ENCODE measurements at regions not wholly inside any gene's neighbourhood (a gene's known extent, or its start where the extent isn't known, plus 50 kb on each side); places are given as distances from the start of the nearest gene placed in this dataset.

GRCh38 chr1:47519971-47520370, 82.1 kb downstream of the FOXD2 start:
- Histone ChIP-seq H3K4me1 (ENCODE audit: control insufficient read depth in 2 of 2, insufficient read depth in 2 of 2, low read length in 1 of 2) (no peaks in the 10 kb centered on the region), H3K9me3 (ENCODE audit: control insufficient read depth in 2 of 2, insufficient read depth in 1 of 2, low read depth in 1 of 2, low read length in 1 of 2) (no peaks in the 10 kb centered on the region), H3K27ac (ENCODE audit: low read depth in 2 of 2, low read length in 1 of 2) (no peak overlapping the region), H3K36me3 (ENCODE audit: control insufficient read depth in 2 of 2, insufficient read depth in 2 of 2, low read length in 1 of 2) (no peaks in the 10 kb centered on the region), H3K27me3 (ENCODE audit: control insufficient read depth in 1 of 2, insufficient read depth in 2 of 2, low read length in 2 of 2) (no peaks in the 10 kb centered on the region), H3K4me3 (ENCODE audit: low read depth in 1 of 2, low read length in 2 of 2) (no peak overlapping the region)
- WGBS, 2 donors = 91 to 94% methylated on average over 3 of the region's 3 CpGs

GRCh38 chr1:47521034-47521881, 83.4 kb downstream of the FOXD2 start:
- 51 to 52% methylated on average over 11 of the region's 11 CpGs for WGBS, 2 donors
- H3K4me1 ChIP-seq (ENCODE audit: control insufficient read depth in 2 of 2, insufficient read depth in 2 of 2, low read length in 1 of 2) = no peaks in the 10 kb centered on the region
- no peak overlapping the region for H3K4me3 ChIP-seq (ENCODE audit: low read depth in 1 of 2, low read length in 2 of 2)
- no peaks in the 10 kb centered on the region for H3K9me3 ChIP-seq (ENCODE audit: control insufficient read depth in 2 of 2, insufficient read depth in 1 of 2, low read depth in 1 of 2, low read length in 1 of 2)
- H3K36me3 ChIP-seq (ENCODE audit: control insufficient read depth in 2 of 2, insufficient read depth in 2 of 2, low read length in 1 of 2) = no peaks in the 10 kb centered on the region
- no peaks in the 10 kb centered on the region for H3K27me3 ChIP-seq (ENCODE audit: control insufficient read depth in 1 of 2, insufficient read depth in 2 of 2, low read length in 2 of 2)
- no peak overlapping the region for H3K27ac ChIP-seq (ENCODE audit: low read depth in 2 of 2, low read length in 1 of 2)

GRCh38 chr1:47522935-47523834, 85.3 kb downstream of the FOXD2 start:
- H3K36me3 ChIP-seq (ENCODE audit: control insufficient read depth in 2 of 2, insufficient read depth in 2 of 2, low read length in 1 of 2) = no peaks in the 10 kb centered on the region
- 66 to 72% methylated on average over 10 of the region's 10 CpGs for WGBS, 2 donors
- H3K27me3 ChIP-seq (ENCODE audit: control insufficient read depth in 1 of 2, insufficient read depth in 2 of 2, low read length in 2 of 2) = no peaks in the 10 kb centered on the region
- no peaks in the 10 kb centered on the region for H3K9me3 ChIP-seq (ENCODE audit: control insufficient read depth in 2 of 2, insufficient read depth in 1 of 2, low read depth in 1 of 2, low read length in 1 of 2)
- H3K4me3 ChIP-seq (ENCODE audit: low read depth in 1 of 2, low read length in 2 of 2) = no peak overlapping the region
- H3K4me1 ChIP-seq (ENCODE audit: control insufficient read depth in 2 of 2, insufficient read depth in 2 of 2, low read length in 1 of 2) = no peaks in the 10 kb centered on the region
- no peak overlapping the region for H3K27ac ChIP-seq (ENCODE audit: low read depth in 2 of 2, low read length in 1 of 2)

GRCh38 chr1:47523835-47524215, 86.0 kb downstream of the FOXD2 start:
- Histone ChIP-seq H3K4me1 (ENCODE audit: control insufficient read depth in 2 of 2, insufficient read depth in 2 of 2, low read length in 1 of 2) (no peaks in the 10 kb centered on the region), H3K27ac (ENCODE audit: low read depth in 2 of 2, low read length in 1 of 2) (no peak overlapping the region), H3K36me3 (ENCODE audit: control insufficient read depth in 2 of 2, insufficient read depth in 2 of 2, low read length in 1 of 2) (no peaks in the 10 kb centered on the region), H3K9me3 (ENCODE audit: control insufficient read depth in 2 of 2, insufficient read depth in 1 of 2, low read depth in 1 of 2, low read length in 1 of 2) (no peaks in the 10 kb centered on the region), H3K4me3 (ENCODE audit: low read depth in 1 of 2, low read length in 2 of 2) (no peak overlapping the region), H3K27me3 (ENCODE audit: control insufficient read depth in 1 of 2, insufficient read depth in 2 of 2, low read length in 2 of 2) (no peaks in the 10 kb centered on the region)
- WGBS, 2 donors = 58% methylated on average over 4 of the region's 4 CpGs

GRCh38 chr1:47524272-47524671, 86.4 kb downstream of the FOXD2 start:
- Histone ChIP-seq H3K27me3 (ENCODE audit: control insufficient read depth in 1 of 2, insufficient read depth in 2 of 2, low read length in 2 of 2) (no peaks in the 10 kb centered on the region), H3K9me3 (ENCODE audit: control insufficient read depth in 2 of 2, insufficient read depth in 1 of 2, low read depth in 1 of 2, low read length in 1 of 2) (no peaks in the 10 kb centered on the region), H3K4me3 (ENCODE audit: low read depth in 1 of 2, low read length in 2 of 2) (no peak overlapping the region), H3K36me3 (ENCODE audit: control insufficient read depth in 2 of 2, insufficient read depth in 2 of 2, low read length in 1 of 2) (no peaks in the 10 kb centered on the region), H3K27ac (ENCODE audit: low read depth in 2 of 2, low read length in 1 of 2) (no peak overlapping the region), H3K4me1 (ENCODE audit: control insufficient read depth in 2 of 2, insufficient read depth in 2 of 2, low read length in 1 of 2) (no peaks in the 10 kb centered on the region)
- 66 to 72% methylated on average over 7 of the region's 7 CpGs for WGBS, 2 donors

GRCh38 chr1:47527653-47528272, 89.9 kb downstream of the FOXD2 start:
- Histone ChIP-seq H3K9me3 (ENCODE audit: control insufficient read depth in 2 of 2, insufficient read depth in 1 of 2, low read depth in 1 of 2, low read length in 1 of 2) (no peaks in the 10 kb centered on the region), H3K27ac (ENCODE audit: low read depth in 2 of 2, low read length in 1 of 2) (no peak overlapping the region), H3K36me3 (ENCODE audit: control insufficient read depth in 2 of 2, insufficient read depth in 2 of 2, low read length in 1 of 2) (no peaks in the 10 kb centered on the region), H3K27me3 (ENCODE audit: control insufficient read depth in 1 of 2, insufficient read depth in 2 of 2, low read length in 2 of 2) (no peaks in the 10 kb centered on the region), H3K4me3 (ENCODE audit: low read depth in 1 of 2, low read length in 2 of 2) (no peak overlapping the region), H3K4me1 (ENCODE audit: control insufficient read depth in 2 of 2, insufficient read depth in 2 of 2, low read length in 1 of 2) (no peaks in the 10 kb centered on the region)
- WGBS, 2 donors = 48 to 60% methylated on average over 7 of the region's 7 CpGs

GRCh38 chr1:47529520-47530098, 91.8 kb downstream of the FOXD2 start:
- 80 to 84% methylated on average over 1 of the region's 1 CpG for WGBS, 2 donors
- no peaks in the 10 kb centered on the region for H3K36me3 ChIP-seq (ENCODE audit: control insufficient read depth in 2 of 2, insufficient read depth in 2 of 2, low read length in 1 of 2)
- H3K9me3 ChIP-seq (ENCODE audit: control insufficient read depth in 2 of 2, insufficient read depth in 1 of 2, low read depth in 1 of 2, low read length in 1 of 2) = no peaks in the 10 kb centered on the region
- H3K4me1 ChIP-seq (ENCODE audit: control insufficient read depth in 2 of 2, insufficient read depth in 2 of 2, low read length in 1 of 2) = peaks cover 0 to 3% of the 10 kb centered on the region in 2 donors
- H3K4me3 ChIP-seq (ENCODE audit: low read depth in 1 of 2, low read length in 2 of 2) = no peak overlapping the region
- no peak overlapping the region for H3K27ac ChIP-seq (ENCODE audit: low read depth in 2 of 2, low read length in 1 of 2)
- no peaks in the 10 kb centered on the region for H3K27me3 ChIP-seq (ENCODE audit: control insufficient read depth in 1 of 2, insufficient read depth in 2 of 2, low read length in 2 of 2)

- no peaks in the 10 kb centered on the region for H3K36me3 ChIP-seq (ENCODE audit: control insufficient read depth in 2 of 2, insufficient read depth in 2 of 2, low read length in 1 of 2)
- WGBS, 2 donors = 7 to 8% methylated on average over 44 to 54 of the region's 54 CpGs
- no peak overlapping the region for H3K27ac ChIP-seq (ENCODE audit: low read depth in 2 of 2, low read length in 1 of 2)
- peaks cover 0 to 4% of the 10 kb centered on the region in 2 donors for H3K4me1 ChIP-seq (ENCODE audit: control insufficient read depth in 2 of 2, insufficient read depth in 2 of 2, low read length in 1 of 2)
- H3K27me3 ChIP-seq (ENCODE audit: control insufficient read depth in 1 of 2, insufficient read depth in 2 of 2, low read length in 2 of 2) = no peaks in the 10 kb centered on the region
- H3K9me3 ChIP-seq (ENCODE audit: control insufficient read depth in 2 of 2, insufficient read depth in 1 of 2, low read depth in 1 of 2, low read length in 1 of 2) = no peaks in the 10 kb centered on the region
- peak overlapping the region; percentile 36 to 37 for H3K4me3 ChIP-seq (ENCODE audit: low read depth in 1 of 2, low read length in 2 of 2)
Observed at GRCh38 chr1:47532921-47533792, 95.3 kb downstream of the FOXD2 start.
